Mesodermal cell (in vitro differentiated cells): ENCODE measurements at regions not wholly inside any gene's neighbourhood (a gene's known extent, or its start where the extent isn't known, plus 50 kb on each side); places are given as distances from the start of the nearest gene placed in this dataset.

Experiments
- H3K27ac ChIP-seq: 2 replicates; pipeline ENCODE4 v1.7.0; 2013; ENCODE audit warnings: mild to moderate bottlenecking, low read depth, low read length, moderate library complexity; ENCODE audit not compliant: severe bottlenecking
- H3K36me3 ChIP-seq: 2 replicates; pipeline ENCODE4 v1.7.1; 2013; ENCODE audit warnings: mild to moderate bottlenecking, low read length, moderate library complexity; ENCODE audit not compliant: control insufficient read depth, insufficient read depth
- H3K4me1 ChIP-seq: one replicate; pipeline ENCODE4 v1.7.1; 2013; ENCODE audit warnings: mild to moderate bottlenecking, low read length; ENCODE audit not compliant: insufficient read depth, control insufficient read depth, poor library complexity, severe bottlenecking
- H3K4me3 ChIP-seq: 2 replicates; pipeline ENCODE4 v1.7.0; 2013; ENCODE audit warnings: low read length, control low read depth, mild to moderate bottlenecking; ENCODE audit not compliant: insufficient read depth, poor library complexity, severe bottlenecking; ENCODE audit errors: extremely low read depth
- H3K9me3 ChIP-seq: 2 replicates; pipeline ENCODE4 v1.7.1; 2013; ENCODE audit warnings: mild to moderate bottlenecking, low read length, moderate library complexity; ENCODE audit not compliant: control insufficient read depth
- WGBS, 2 experiments: methylation state at CpG; one replicate each; pipeline ENCODE4 v1.1.5; 2013; ENCODE audit warnings: missing lambda C conversion rate in 2 of 2; ENCODE audit not compliant: insufficient coverage in 2 of 2; 5-methylcytosine and 5-hydroxymethylcytosine counted together

DNA sequence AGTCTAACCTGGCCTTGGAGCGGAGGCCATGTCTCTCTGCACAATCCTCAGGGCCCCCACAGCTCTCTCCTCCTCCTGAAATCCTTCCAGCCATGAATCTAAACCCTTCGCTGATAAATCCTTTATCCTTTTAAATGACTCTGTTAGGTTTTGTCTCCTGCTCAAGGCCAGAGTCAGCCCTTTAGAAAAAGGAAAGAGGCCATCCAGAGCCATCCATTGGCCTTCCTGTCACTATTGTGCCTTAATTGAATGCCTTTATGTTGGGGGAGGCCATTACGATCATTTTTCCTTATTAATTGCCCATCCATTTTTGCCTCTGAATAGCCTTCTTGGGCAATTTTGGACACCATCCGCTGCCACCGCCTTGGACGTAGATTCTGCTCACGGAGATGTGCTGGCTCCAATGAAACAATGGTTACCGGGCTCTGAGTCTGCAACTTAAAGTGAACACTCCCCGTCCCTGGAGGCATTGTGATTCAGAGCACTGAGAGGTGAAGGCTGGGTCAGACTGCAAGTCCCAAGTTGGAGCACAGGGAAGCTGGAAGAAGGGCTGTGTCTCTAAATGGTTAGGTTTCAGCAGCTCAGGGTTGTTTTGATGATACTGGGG is 213.0 kb upstream of the E2F8 start:
- WGBS, 2 experiments: 77 to 83% methylated on average over 8 to 9 of the region's 9 CpGs
- H3K4me3 ChIP-seq: no peak overlapping the region
- H3K27ac ChIP-seq: no peak overlapping the region
- no peaks in the 10 kb centered on the region for H3K4me1 ChIP-seq
- H3K9me3 ChIP-seq: no peaks in the 10 kb centered on the region
- no peaks in the 10 kb centered on the region for H3K36me3 ChIP-seq

DNA sequence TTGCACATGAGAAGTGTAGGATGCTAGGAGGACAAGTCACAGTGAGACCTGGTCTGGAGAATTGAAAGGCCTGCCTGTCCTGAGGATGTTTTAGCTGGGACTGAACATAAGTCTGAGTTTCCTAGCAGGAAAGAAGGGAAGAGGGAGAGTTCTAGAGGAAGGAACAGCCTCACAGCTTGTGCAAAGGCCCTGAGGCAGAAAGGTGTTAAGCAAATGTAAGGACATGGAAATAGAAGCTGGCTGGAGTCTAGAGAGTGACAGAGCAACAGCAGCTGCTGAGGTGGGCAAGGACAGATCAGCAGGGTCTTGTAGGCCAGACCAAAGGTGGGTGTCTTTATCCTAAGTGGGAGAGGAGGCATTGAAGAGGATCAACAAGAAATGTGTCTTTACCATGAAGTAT is 210.9 kb upstream of the E2F8 start:
- Histone ChIP-seq H3K4me3 (no peak overlapping the region), H3K36me3 (no peaks in the 10 kb centered on the region), H3K9me3 (no peaks in the 10 kb centered on the region), H3K4me1 (no peaks in the 10 kb centered on the region), H3K27ac (no peak overlapping the region)

DNA sequence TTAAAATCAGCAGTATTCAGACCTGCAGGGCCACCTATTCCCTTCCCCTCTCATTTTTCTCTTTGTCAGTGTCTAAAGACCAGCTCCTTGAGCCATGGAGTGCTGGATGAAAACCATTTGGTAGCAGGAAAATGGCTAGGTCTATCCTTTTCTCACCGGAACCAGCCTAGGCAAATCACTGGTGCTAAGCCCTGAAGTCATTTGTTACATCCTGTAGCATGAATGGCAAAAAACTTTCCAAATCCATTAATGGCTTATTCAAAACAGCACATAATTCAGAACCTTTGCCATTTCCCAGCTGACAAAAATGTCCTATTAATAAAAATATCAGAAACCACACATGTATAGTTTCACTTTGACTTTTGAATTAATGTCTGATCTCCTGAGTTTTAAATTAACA is 209.5 kb upstream of the E2F8 start:
- H3K4me1 ChIP-seq: no peaks in the 10 kb centered on the region
- H3K4me3 ChIP-seq: no peak overlapping the region
- WGBS, 2 experiments: 91 to 92% methylated on average over 1 of the region's 1 CpG
- no peaks in the 10 kb centered on the region for H3K36me3 ChIP-seq
- no peaks in the 10 kb centered on the region for H3K9me3 ChIP-seq
- H3K27ac ChIP-seq: no peak overlapping the region

DNA sequence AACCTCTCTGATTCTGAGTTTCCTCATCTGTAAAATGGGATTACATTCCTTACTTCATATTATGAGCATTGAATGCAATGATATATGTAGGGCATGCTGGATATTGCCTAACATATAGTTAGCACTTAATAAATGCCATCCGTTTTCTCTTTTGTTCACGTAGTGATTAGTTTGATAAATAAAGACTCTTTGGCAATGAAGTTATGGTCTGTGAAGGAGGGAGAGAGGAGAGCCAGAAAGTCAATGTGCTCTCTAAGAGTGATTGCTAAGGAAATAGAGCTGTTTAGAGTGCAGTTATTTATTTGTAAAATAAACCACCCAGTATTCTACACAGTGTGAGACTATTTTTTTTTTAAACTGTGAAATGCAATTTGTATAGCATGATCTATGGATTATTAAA is 207.9 kb upstream of the E2F8 start:
- Histone ChIP-seq H3K9me3 (no peaks in the 10 kb centered on the region), H3K4me1 (no peaks in the 10 kb centered on the region), H3K36me3 (no peaks in the 10 kb centered on the region), H3K27ac (no peak overlapping the region), H3K4me3 (no peak overlapping the region)
- 100% methylated on average over 2 of the region's 2 CpGs; no CpG with 5 or more reads in 1 of the 2 experiments for WGBS, 2 experiments

DNA sequence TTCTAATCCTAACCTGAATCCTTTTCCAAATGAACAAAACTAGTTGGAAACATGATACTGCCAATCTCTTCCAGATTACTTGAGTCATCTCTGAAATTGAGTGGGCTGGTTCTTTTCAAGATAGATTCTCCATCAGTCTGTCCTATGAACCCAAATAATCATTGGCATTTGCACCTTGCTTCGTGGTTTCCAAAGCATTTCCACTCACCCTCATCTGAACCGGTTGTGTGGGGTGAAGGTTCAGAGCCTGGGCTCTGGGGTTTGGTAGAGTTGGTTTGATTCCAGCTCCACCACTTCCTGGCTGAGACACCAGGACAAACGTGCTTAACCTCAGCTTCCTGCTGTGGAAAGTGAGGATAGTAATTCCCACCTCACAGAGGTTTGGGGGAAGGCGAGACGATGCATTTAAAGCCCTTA is 206.4 kb upstream of the E2F8 start:
- Histone ChIP-seq H3K9me3 (no peaks in the 10 kb centered on the region), H3K4me3 (no peak overlapping the region), H3K36me3 (no peaks in the 10 kb centered on the region), H3K4me1 (peaks cover 3% of the 10 kb centered on the region), H3K27ac (no peak overlapping the region)
- 72% methylated on average over 3 of the region's 5 CpGs; no CpG with 5 or more reads in 1 of the 2 experiments for WGBS, 2 experiments

DNA sequence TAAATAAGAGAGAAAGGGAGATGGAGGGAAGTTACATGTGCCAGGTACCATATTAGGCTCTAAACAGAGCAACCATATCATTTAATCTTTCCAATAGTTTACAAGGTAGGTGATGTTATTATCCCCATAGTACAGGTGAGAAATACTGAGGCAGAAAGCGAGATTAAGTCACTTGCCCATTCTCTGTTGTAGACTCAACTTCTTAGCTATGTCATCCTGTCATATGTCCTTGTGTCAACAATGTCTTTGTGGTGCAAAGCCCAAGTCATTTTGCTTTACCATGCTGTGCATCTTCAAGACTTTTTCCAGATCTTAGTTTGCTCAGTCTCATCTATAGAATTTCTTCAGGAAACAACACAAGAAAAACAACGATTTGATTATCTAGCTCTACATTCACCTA is 205.0 kb upstream of the E2F8 start:
- H3K27ac ChIP-seq: no peak overlapping the region
- H3K4me3 ChIP-seq: no peak overlapping the region
- no peaks in the 10 kb centered on the region for H3K36me3 ChIP-seq
- peaks cover 9% of the 10 kb centered on the region for H3K4me1 ChIP-seq
- 41 to 86% methylated on average over 1 to 2 of the region's 2 CpGs for WGBS, 2 experiments
- no peaks in the 10 kb centered on the region for H3K9me3 ChIP-seq

DNA sequence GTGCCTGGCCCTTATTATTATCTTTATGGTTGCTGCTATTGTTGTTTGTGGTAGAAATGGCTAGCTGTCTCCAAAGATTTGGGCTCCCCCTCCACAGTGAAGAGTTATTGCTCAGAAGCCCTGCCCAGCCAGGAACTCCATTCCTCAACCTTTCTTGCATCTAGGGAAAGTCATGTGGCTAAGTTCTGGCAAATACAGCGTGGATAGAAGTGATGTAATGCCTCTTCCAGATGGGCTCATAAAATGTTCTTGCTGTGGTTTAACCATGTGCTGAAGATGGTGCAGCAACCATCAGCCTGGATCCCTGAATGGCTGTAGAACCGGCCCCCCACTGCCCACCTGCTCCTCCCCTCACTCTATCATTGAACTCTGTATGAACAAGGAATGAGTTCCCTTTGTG is 203.5 kb upstream of the E2F8 start:
- 100% methylated on average over 1 of the region's 2 CpGs for WGBS, 2 experiments
- H3K4me1 ChIP-seq: peaks cover 9% of the 10 kb centered on the region
- no peaks in the 10 kb centered on the region for H3K9me3 ChIP-seq
- no peak overlapping the region for H3K27ac ChIP-seq
- H3K4me3 ChIP-seq: no peak overlapping the region
- H3K36me3 ChIP-seq: no peaks in the 10 kb centered on the region

DNA sequence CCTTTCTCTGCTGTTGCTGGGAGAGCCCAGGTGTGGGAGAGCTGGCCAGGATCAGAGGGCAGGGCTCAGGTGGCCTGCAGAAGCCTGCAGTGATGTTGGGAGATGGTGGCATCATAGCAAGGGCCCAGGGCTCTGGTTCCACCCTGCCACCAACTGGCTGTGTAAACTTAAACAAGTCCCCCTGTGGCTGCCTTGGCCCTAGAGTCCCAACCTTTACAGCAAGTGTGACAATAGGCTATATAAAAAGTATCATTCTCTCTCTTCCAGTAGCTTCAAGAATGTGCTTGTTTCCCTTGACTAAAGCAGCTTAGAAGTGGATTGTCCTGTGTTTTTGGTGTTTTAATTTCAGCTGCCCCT is 201.8 kb upstream of the E2F8 start:
- Histone ChIP-seq H3K36me3 (no peaks in the 10 kb centered on the region), H3K27ac (no peak overlapping the region), H3K4me3 (no peak overlapping the region), H3K4me1 (peaks cover 9% of the 10 kb centered on the region), H3K9me3 (no peaks in the 10 kb centered on the region)

DNA sequence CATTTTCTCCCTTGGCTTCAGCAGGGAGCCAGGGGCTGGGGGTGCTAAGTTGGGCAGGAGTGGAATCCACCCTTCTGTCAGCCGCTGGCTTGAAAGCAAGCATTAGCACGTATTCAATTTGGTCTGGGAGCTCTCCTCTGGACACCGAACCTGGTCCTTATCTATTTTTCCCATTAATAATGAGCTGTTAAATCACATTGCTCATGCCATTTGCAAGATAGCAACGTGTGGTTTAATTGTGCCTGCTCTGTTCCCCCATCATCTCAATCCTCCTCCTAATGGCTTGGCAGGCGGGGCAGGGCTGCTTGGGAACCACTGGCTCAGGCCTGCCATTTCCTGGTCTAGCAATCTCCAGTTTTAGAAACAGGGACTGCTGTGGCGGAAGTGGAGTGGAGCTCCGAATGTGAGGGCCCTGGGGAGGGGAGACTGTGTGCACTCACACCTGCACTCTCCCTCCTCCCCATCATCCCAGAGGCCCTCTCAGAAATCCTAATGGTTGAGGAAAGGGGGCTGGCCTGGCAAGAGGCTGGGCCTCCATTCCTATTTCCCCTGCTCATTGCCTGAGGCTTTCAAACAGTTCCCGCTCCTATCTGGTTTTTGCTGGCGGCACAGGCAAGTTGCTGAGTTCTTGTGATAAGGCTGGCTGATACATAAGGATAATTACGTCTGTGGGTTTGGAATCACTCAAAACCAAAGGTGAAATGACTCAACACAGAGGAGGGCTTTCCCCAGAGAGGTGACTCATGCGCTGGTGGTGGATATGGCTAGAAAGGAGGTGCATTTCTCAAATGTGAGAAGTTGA is 201.2 kb upstream of the E2F8 start:
- WGBS, 2 experiments: 75 to 77% methylated on average over 6 to 7 of the region's 11 CpGs
- Histone ChIP-seq H3K36me3 (no peaks in the 10 kb centered on the region), H3K4me3 (no peak overlapping the region), H3K9me3 (no peaks in the 10 kb centered on the region), H3K27ac (peak overlapping the region; percentile 76), H3K4me1 (peaks cover 9% of the 10 kb centered on the region)

DNA sequence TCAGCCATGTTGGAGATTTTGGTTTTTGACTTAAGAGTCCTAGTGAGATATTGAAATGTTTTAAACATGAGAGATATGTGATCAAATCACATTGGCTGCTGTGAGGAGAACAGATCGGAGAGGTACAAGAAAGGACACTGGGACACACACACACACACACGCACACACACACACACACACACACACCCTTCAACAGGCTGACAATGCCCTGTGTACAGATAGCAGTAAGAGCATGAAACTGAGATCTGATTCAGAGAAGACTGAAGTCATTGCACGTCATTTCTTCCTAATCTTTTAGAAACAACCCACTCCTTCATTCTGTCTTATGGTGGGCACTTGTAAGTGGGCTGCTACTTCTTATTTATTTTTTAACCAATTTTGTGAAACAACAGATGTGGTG is 200.5 kb upstream of the E2F8 start:
- peaks cover 9% of the 10 kb centered on the region for H3K4me1 ChIP-seq
- H3K36me3 ChIP-seq: no peaks in the 10 kb centered on the region
- no CpG with 5 or more reads among the region's 3 CpGs for whole genome bisulfite sequencing, 2 experiments
- H3K27ac ChIP-seq: peak overlapping the region; percentile 76
- no peaks in the 10 kb centered on the region for H3K9me3 ChIP-seq
- H3K4me3 ChIP-seq: no peak overlapping the region

DNA sequence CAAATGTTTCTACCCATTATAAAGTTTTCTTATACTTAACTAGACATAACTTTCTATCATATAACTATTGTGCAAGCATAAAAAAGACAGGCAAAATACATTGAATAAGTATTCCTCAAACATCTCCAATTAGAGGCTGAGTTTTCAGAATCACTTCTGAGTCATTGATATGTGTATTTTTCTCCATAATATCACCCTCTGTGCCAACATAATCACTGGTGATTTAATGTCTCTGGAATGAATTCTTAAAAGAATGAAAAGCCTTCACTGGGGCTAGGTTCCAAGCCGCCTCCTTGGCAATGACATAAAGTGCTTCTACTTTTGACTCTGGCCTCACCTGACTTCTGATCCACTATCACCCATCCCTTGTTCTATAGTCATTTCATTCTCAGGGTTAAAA is 197.0 kb upstream of the E2F8 start:
- Histone ChIP-seq H3K4me1 (peaks cover 9% of the 10 kb centered on the region), H3K27ac (no peak overlapping the region), H3K4me3 (no peak overlapping the region), H3K9me3 (no peaks in the 10 kb centered on the region), H3K36me3 (no peaks in the 10 kb centered on the region)
- no CpG with 5 or more reads among the region's 1 CpG for whole genome bisulfite sequencing, 2 experiments
